AG04449 (cell line): ENCODE measurements at regions not wholly inside any gene's neighbourhood (a gene's known extent, or its start where the extent isn't known, plus 50 kb on each side); places are given as distances from the start of the nearest gene placed in this dataset.
"Not testable (repeated sequence)": the region's sequence is repeated elsewhere in the genome, so short reads cannot be mapped to it uniquely, and the experiment has no call there.

Experiments
- CTCF ChIA-PET: fragments of 350-600 bp; formaldehyde crosslinking; extraction: SDS; loops from one replicate; lab custom pipeline; 2021; ENCODE audit warnings: antibody characterized with exemption; lab: Yijun Ruan, JAX
- POLR2A ChIA-PET: fragments of 400-600, 350-600 bp; formaldehyde crosslinking; extraction: SDS; loops from one replicate; lab custom pipeline; 2020; ENCODE audit warnings: antibody characterized with exemption, inconsistent platforms; lab: Yijun Ruan, JAX
- DNase-seq: peaks from one replicate; pipeline ENCODE4 v3.0.0-alpha.2; 2010; ENCODE audit warnings: low read depth, low spot score
- H3K4me3 ChIP-seq: 2 replicates; pipeline ENCODE4 v1.5.1; 2011; ENCODE audit warnings: low read depth, mild to moderate bottlenecking, control low read depth, low read length
- TF ChIP-seq, protein P1 (sequence below): IDR thresholded peaks from one replicate; pipeline ENCODE4 v1.5.1; 2011; ENCODE audit warnings: mild to moderate bottlenecking, moderate library complexity, low read length, control low read depth, inconsistent platforms; ENCODE audit not compliant: insufficient read depth; ENCODE audit errors: missing control alignments

DNA sequence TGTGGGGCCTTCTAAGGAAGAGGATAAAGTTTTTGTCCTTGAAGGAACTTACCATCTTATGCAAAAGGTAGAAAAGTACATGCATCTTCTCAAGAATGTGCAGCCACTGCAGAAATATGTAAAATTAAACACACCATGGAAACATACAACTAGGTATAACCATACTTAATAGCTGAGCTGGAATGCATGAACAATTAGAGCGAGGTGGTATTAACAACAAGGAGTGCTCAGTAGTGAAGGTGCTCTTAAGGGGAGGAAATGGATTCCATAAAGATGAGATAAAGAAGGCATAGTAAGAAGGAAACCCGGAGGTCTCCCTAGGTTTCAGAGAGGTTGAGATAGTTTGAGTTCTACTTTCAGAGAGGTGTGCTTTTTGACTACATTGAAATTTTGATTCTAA, 415.9 kb downstream of the NDFIP2 start:
- TF ChIP-seq, protein P1, sequence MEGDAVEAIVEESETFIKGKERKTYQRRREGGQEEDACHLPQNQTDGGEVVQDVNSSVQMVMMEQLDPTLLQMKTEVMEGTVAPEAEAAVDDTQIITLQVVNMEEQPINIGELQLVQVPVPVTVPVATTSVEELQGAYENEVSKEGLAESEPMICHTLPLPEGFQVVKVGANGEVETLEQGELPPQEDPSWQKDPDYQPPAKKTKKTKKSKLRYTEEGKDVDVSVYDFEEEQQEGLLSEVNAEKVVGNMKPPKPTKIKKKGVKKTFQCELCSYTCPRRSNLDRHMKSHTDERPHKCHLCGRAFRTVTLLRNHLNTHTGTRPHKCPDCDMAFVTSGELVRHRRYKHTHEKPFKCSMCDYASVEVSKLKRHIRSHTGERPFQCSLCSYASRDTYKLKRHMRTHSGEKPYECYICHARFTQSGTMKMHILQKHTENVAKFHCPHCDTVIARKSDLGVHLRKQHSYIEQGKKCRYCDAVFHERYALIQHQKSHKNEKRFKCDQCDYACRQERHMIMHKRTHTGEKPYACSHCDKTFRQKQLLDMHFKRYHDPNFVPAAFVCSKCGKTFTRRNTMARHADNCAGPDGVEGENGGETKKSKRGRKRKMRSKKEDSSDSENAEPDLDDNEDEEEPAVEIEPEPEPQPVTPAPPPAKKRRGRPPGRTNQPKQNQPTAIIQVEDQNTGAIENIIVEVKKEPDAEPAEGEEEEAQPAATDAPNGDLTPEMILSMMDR: no peak
- DNase-seq: no peak
- no peak overlapping the region for H3K4me3 ChIP-seq
- ChIA-PET POLR2A (no interaction called here), CTCF (no interaction called here)

DNA sequence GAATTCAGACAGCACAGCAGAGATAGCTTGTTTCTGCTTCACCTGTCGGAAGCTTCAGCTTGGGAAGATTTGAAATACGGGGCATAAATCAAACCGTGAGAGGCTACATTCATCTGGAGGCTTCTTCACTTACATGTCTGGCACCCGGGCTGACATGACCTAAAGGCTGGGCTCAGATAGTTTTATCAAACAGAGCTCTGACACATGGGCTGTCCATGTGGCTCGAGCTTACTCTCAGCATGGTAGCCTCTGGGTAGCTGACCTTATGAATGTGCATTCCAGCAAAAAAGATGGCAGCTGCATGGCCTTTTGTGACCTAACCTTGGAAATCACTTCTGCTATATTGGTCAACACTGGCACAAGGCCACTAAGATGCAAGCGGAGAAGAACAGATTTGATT, 414.5 kb downstream of the NDFIP2 start:
- ChIA-PET CTCF (interaction anchor here (0.8 to 1.1 kb wide), 2 partner anchors 15 to 448 kb away, joined by 3 read pairs; no protein-coding TSS in a partner anchor), POLR2A (no interaction called here)
- H3K4me3 ChIP-seq: no peak overlapping the region
- TF ChIP-seq, protein P1: no peak
- no peak for DNase-seq

DNA sequence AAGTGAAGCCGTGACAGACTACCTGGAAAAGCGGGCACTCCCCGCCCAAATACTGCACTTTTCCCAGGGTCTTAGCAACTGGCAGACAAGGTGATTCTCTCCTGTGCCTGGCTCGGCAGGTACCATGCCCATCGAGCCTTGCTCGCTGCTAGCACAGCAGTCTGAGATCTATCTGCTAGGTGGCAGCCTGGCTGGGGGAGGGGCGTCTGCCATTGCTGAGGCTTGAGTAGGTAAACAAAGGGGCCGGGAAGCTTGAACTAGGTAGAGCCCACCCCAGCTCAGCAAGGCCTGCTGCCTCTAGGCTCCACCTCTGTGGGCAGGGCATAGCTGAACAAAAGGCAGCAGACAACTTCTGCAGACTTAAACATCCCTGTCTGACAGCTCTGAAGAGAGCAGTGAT, 406.3 kb downstream of the NDFIP2 start:
- POLR2A ChIA-PET, DNase-seq, CTCF ChIA-PET, H3K4me3 ChIP-seq: not testable (repeated sequence)

DNA sequence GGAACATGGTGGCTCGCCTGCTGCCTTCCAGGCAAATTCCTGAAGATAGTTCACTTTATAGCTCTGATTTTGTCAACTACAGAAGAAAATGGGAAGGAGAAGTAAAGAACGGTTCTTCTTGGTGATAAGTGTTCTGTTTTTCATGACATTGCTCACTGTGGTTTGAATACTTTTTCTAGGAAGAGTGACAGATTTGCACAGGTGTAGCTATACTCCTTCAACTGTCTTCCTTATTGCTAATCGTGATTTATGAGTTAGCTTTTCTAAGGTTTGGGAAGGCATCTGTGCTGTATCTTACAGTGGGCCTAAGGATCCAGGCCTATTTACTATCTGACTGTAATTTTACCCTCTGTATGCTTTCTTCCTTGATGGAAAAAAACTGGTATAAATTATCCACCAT, 405.6 kb downstream of the NDFIP2 start:
- POLR2A ChIA-PET: no interaction called here
- no peak for DNase-seq
- CTCF ChIA-PET: no interaction called here
- no peak overlapping the region for H3K4me3 ChIP-seq
- TF ChIP-seq, protein P1: no peak

DNA sequence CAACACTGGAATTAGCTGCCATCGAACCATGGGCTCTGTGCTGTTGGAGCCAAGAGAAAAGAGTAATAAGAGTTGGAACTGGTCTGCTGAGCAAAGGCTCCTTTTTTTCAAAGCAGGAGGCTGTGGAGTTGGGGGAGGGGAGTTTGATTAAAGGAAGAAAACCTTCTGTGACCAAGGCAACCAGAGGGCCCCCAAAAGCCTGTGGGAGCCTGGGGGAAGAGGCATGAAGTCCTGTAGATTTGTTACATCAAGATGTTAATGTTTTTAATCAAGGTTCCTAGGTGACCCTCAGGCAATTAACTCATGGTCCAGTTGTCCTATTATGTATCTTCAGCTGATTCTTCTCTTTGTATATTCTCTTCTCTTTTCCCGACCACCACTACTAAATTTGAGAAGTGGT, 403.9 kb downstream of the NDFIP2 start:
- no peak for DNase-seq
- no peak overlapping the region for H3K4me3 ChIP-seq
- TF ChIP-seq, protein P1: no peak
- ChIA-PET POLR2A (no interaction called here), CTCF (no interaction called here)

DNA sequence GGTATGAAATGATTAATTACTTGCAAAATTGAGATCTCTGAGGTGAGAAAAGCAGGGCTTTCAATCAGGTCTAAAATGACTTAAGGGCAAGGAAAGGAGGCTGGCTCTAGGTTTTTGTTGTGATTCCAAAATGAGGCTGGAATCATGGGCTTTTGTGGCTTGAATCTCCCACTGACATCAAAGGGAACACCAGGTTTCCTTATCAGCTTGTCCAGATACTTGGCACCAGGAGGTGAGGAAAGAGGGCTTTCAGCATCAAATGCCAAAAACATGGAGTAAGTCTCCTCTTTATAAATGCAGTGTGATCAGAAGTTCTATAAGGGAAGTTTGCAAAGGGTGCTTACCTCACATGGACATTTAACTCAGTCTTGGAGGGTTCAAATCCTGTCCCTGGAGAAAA, 402.3 kb downstream of the NDFIP2 start:
- CTCF ChIA-PET: no interaction called here
- DNase-seq: no peak
- POLR2A ChIA-PET: no interaction called here

DNA sequence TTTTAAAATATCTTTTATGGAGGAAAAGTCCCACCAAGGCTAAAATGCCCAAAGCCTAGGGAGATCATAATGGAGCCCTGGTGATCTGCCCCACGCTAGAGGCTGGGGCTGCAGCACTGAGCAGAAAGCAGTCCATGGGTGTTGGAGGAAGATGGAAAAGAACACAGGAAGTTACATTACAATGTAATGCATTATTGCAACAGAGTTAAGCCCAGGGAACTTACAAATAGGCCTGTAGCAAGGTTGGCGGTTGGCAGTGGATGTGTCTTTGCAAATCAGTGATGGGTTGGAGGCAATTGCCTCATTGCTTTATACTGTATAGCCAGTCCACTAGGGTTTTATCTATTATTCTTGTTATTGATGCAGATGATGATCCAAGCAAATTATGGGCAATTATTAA, 399.9 kb downstream of the NDFIP2 start:
- ChIA-PET CTCF (no interaction called here), POLR2A (no interaction called here)
- TF ChIP-seq, protein P1: no peak
- H3K4me3 ChIP-seq: no peak overlapping the region
- DNase-seq: no peak

More for the DNA sequence above, 402.3 kb downstream of the NDFIP2 start:
- TF ChIP-seq, protein P1: no peak
- no peak overlapping the region for H3K4me3 ChIP-seq
